GDM1 (cell line): ENCODE measurements at regions not wholly inside any gene's neighbourhood (a gene's known extent, or its start where the extent isn't known, plus 50 kb on each side); places are given as distances from the start of the nearest gene placed in this dataset.

Experiments
- DNase-seq: peaks from one replicate; lab custom pipeline; 2025; lab: John Stamatoyannopoulos, UW

DNA sequence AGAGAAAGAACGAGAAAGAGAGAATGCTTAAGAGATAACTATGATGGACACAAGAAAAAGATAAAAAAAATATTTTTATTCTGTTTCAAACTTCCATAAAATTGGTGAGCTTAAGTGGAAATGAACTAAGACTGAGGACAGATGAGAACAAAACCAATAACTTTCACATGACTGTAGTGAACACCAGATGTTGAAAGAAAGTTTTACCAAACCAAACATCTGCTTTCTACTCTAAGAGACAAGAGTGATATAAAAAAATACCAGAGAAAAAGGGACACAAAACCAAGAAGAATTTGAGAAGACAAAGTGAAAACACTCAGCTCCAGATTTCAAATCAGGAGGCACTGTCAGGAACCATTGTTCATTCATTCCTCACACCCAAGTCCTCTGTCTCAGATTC, 147.9 kb downstream of the IMPG2 start:
- no peak for DNase-seq

DNA sequence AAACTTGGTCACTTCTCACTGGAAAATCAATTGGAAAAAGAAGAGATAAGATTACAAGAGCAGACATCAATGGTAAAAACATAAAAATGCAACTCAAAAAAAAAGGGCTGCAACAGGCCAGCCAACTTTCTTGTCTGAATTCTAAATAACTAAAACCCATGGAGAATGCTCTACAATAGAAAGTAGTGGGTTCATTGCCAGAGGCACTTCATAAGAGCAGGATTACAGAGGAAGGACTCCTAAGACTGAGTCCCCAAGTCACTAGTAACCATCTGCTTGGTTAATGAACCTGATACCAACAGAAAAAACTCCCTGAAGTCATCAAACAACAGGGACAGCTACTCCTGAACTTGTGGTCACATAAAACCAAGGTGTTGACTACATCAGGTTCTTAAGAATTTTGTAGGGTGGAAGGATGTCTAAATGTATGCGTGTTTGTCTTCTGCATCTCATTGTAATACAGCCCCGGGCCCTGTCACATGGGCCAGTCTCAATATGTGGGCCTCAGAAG, 148.6 kb downstream of the IMPG2 start:
- DNase-seq: no peak

DNA sequence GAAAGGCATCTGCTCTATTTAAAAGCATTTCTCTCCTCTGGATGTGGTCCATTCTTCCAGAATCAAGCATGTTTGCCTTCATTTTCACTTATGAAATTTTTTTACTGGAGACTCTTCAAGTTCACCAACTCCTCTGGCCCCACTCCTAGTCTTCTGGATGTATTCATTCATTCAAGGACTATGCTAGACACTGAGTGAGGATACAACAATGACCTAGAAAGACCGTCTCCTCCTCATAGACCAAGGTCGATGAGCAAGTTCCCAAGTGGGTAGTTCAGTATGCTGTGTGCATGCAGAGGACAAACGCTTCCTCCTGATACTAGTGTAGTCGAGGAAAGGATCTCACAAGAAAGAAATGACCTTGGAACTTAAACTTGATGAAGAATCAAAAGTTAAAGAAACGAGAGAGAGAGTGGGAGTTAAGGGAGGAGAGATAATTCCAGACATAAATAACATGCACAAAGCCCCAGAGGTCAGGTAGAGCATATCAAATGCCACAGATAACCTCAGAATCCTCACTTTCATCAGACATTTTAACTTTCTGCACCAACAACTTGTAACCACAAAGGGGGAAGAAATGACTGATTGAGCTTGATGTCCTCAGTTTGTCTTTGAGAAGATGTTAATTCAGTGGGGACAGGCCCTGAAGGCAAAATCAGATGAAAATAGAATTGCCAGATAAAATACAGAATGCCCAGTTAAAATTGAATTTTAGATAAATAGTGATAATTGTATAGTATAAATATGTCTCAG, 149.4 kb downstream of the IMPG2 start:
- no peak for DNase-seq

DNA sequence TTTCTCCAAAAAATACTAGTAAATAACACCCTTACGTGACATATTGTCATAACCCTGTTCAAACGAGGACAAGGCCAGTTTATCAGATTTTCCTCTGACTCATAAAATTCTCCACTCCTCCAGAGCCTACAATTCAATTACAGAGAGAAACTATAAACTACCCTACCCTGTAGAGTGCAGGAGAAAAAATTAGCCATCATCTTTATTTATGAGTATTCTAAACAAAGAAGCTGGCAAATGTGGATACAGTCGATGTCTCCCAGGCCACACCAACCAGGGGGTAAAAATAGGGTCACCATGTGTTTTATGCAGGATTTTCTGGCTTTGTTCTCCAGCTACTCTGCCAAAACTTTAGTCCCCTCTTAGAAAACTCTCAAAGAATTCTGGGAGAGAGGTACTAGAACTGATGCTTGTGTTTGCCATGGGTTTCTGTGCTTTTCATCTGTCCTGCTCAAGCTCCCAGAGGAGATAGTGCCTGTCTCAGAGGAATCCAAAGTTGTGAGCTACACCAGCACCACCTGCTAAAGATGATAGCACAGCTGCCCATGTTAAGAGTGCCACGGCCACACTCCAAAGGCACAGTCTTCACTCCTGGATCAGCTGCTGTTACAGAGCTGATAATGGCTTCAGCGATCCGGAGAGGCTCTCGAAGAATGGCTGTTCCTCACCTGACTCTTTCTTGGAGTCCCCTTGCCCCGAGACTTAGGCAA, 150.2 kb downstream of the IMPG2 start:
- DNase-seq: no peak

DNA sequence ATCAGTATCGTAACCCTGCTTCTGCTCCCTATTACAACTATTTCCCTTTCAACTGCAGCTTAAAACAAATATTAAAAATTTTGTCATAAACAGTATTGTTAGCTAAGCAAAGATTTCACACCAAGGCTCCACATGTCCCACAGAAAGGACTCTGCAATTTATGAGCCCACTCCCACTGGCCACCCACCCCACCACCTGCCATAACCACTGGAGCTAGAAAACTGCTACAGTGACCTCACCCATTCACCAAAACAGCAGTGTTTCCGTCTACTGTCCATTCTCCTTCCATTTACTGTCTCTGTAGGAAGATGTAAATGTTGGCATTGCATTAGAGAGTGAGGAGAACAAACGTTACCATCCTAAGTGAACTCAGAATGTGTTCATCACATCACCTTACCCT, 150.9 kb downstream of the IMPG2 start:
- no peak for DNase-seq

DNA sequence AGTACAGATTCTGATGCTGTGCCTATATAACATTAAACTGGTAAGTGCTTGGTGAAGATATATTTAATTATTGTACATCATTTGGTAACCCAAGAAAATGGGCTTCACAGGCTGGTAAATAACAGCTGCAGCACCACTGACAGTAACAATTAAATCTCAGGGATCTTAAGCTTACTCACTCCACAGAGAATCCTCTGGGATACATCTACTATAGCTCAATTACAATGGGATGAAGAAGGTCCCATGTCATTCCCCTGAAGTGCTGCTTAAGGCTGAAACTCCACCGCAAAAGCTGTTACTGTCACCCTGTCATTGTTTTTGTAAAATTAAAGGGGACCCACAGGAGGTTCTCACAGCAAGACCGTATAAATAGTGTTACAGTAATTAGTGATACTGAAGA, 153.0 kb downstream of the IMPG2 start:
- DNase-seq: no peak

DNA sequence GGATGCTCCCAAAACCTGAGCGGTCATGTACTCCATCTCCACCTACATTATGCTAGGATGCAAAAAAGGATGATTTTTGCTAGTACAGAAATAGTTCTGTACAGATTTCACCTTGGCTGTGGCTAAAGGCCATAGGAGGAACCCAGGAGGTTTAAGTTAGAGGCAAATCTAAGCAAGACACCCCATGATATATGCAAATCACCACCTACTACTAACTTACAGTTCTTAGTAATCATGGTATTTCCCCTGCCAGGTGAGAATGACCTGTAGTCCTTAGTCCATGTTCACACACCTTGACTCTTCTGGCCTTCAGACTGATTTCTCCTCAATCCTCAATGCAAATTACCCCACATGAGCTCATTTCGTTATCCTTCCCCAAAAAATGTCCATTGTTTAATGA, 154.2 kb downstream of the IMPG2 start:
- DNase-seq: no peak

DNA sequence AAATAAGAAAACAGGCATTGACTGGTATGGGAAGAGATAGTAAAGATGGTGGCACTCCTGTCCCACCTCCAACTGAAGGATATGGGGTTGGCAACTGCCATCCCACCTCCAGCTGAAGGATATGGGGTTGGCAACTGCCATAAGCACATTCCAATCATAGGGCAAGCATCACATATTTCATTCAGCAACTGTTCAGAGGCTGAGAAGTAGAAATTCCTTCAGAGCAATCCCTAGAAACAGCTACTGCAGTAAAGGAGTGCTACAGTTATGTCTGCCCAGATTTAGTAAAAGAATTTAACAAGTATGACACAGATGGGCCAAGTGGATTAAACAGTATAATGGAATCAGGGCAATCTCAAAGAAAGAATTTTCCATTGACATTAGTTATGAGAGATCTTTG, 156.8 kb downstream of the IMPG2 start:
- DNase-seq: no peak

DNA sequence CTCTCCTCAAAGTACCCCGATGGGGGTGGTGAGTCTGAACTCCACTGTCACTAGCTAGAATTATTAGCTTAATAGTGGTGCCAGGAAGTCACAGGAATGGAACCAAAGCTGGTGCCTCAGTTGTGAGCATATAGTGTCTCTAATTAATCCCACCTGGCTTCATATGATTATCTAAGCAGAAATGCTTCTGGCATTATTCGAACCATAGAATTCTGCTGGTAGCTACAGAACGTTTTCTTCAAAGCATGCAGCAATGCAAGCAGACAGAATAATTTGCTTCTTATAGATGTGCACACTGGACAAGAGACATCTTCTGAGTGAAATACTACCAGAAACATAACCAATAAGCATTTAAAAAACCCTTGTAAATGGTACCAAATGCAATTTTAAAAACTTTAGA, 160.9 kb downstream of the IMPG2 start:
- DNase-seq: no peak

DNA sequence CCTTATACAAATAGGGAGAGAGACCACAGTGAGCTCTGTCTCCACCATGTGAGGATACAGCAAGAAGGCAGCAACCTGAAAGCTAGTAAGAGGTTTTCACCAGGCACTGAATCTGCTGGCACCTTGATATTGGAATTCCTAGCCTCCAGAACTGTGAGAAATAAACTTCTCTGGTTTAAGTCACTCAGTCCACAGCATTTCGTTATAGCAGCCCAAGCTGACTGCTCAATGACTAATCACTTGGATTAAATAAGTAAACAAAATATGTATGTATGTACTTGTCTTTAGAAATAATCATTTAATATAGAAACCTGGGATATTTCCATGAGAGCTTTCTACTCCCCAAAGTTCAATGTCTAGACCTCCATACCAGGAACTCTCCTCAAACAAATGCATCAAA, 162.0 kb downstream of the IMPG2 start:
- DNase-seq: no peak

DNA sequence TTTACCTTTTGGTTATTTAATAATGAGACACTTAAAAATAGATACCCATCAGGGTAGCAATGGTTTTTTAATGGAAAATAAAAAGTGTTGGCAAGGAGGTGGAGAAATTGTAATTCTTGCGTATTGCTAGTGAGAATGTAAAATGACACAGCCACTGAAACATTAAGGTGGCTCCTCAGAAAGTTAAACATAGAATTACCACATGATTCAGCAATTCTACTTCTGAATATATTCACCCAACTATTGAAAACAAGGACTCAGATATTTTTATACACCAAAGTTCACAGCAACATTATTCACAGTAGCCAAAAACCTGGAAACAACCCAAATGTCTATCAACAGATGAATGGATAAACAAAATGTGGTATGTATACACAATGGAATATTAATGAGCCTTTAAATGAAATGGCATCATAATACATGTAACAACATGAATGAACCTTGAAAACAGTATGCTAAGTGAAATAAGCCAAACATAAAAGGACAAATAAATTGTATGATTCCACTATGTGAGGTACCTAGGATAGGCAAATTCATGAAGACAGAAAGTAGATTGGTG, 163.5 kb downstream of the IMPG2 start:
- DNase-seq: no peak

DNA sequence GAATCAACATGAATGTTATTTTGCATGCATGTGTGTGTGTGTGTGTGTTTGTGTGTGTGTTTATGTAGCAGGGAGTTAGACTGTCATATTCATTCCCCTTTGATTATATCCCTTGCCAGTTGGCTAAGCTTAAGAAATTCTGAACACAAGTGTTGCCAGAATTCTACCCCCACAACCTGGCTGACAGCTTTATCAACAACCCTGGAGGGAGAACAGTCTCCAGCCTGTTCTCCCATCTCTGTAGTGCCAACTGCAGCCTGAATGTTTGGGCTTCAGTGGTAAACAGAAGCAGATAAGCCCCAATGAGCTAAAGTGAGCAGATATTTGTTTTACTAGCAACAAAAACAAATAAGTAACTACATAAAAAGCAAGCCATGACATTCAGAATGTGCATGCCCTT, 162.6 kb upstream of the ABI3BP start:
- DNase-seq: no peak

DNA sequence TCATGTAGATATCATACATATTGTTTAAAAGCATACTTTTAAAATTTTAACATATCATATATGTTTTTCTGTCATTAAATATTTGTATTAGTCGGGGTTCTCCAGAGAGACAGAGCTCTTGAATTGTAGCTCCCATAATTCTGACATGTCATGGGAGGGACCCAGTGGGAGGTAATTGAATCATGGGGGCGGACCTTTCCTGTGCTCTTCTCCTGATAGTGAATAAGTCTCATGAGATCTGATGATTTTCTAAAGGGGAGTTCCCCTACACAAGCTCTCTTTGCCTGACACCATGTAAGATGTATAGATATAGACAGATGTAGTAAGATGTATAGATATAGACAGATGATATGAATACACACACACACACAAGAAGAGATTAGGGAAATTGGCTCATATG, 161.2 kb upstream of the ABI3BP start:
- no peak for DNase-seq

DNA sequence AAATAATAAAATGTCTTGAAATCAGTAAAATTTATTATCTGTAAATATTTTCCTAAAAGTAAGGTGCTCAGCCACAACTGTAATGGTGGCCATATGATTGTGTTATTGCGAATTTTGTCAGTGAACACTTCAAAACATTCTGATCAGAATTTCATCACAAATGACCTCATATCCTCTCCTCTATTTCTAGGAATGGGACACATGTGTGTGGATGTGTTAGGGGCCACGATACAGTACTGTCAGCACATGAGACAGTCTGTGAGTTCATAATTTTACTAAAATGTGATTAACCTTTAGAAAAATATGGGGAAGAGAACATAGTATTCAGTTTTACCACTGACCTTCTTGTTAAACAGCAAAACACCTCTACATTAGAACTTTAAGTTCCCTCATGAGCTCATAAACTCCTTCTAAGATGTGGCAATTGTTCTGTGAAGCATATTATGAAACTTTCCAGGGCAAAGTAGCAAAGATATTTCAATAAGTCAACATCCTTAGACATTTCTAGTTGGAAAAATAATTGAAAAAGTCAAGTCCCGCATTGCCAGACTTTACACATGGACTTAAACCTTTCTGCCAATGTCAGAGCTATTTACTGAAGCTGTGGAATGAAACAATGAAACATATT, 158.2 kb upstream of the ABI3BP start:
- DNase-seq: no peak

DNA sequence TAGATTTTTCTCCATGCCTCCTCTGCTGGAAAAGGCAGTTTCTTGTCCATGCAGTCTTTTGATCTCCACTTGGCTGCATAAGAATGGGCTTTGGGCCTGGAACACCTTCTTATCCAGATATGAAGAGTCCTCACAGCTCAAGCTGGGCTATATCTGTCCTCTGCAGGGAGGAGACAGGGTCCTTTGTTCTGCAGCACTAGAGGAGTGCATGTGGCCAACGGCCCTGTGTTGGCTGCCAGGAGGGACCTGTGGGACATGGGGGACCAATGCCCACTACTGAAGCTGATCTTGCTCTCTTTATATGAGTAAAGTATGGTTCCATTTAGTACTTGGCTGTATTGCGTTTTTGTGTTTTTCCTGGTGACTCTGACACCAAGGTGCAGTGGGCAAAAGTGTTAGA, 157.3 kb upstream of the ABI3BP start:
- DNase-seq: no peak

DNA sequence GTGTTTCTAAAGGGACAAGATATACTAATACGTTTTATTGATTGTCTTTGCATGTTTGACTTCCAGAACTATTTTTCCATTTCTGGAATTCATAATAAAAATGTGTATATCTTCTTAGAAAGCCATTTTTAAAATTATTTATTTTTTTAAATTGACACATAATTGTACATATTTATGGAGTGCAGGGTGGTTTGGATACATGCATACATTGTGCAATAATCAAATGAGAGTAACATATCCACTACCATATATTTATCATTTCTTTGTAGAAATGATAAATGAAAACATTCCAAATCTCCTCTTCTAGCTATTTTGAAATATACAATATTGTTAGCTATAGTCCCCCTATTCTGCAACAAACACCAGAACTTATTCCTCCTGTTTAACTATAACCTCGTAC, 156.5 kb upstream of the ABI3BP start:
- no peak for DNase-seq

DNA sequence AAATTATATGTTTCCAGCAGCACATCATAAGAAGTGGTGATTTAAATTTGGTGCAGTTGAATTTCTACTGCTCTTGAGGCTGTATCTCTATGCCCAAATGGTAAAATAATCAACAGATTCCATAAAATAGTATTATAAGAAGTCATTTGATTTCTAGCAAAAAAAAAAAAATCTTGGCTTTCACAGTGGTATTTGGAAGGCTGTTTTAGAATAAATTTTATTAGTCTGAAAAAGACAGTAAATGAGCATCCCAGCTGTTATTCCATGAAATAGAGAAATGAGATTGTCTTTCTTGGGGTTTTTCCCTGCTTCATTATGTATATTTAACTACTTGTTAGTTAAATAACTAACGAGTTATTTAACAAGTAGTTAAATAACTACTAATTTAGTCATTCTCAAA, 156.0 kb upstream of the ABI3BP start:
- no peak for DNase-seq

DNA sequence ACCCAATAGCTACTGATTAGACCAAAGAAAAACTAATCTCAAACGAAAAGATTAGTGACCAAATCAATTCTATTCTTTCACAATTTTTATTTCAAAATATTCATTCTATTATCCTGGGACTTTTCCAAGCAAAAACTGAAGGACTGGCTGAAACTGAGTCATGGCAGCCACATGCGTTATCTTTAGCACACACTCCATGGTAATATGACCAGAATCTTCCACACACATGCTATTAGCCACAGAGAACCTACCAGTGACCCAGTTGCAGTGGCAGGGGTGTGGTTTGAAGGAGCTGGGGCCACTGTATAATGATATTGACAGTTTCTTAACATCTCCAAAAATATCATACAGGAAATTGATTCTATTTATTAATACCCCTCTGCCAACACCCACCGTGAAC, 154.8 kb upstream of the ABI3BP start:
- no peak for DNase-seq

DNA sequence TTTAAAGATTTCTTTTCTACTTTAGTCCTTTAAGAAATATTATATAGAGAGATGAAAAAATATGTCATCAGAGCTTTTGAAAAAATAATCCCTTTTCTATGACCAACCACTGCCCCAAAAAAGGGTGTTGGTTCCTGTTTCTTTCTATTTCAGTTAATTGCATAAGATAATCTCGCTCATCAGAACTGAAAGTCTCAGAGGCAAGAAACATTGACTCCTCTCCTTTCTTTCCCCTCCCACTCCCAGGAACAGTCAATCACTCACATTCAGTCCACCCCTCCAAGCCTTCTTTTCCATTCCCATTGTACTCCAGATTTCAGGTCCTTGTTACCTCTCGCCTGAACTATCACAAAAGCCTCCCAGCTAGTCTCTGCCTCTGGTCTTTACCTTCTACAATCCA, 153.7 kb upstream of the ABI3BP start:
- no peak for DNase-seq

DNA sequence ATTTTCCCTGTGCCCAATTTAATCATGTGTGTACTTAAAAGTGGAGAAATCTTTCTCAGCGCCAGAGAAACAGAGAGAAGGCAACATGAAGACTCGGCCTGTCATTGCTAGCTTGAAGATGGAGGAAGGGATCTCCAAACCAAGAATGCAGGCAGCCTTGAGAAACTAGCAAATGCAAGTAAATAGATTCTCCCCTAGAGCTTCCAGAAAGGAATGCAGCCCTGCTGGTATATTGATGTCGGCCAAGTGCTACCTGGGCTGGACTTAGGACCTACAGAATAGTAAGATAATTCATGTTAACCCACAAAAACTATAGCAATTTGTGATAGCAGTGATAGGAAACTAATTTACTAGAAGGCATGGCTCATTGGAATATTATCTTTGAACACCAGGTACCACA, 150.9 kb upstream of the ABI3BP start:
- DNase-seq: no peak

DNA sequence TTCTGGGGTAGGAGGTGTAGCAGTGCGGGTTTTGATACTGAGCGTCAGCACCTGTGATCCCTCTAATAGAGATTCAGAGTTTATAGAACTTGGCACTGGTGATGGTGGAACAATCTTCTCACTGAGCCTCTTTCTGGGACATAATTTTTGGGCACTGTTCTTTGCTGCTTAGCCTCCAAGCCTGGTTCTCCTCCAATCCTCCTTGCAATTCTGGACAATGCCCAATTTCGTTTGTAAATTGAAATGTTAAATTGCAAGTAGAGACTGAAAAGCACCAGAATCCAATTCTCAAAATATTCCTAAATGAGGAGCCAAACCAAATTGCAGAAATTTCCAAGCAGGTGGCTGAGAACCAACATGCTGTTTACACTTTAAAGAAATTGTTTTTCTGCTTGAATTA, 149.8 kb upstream of the ABI3BP start:
- no peak for DNase-seq

DNA sequence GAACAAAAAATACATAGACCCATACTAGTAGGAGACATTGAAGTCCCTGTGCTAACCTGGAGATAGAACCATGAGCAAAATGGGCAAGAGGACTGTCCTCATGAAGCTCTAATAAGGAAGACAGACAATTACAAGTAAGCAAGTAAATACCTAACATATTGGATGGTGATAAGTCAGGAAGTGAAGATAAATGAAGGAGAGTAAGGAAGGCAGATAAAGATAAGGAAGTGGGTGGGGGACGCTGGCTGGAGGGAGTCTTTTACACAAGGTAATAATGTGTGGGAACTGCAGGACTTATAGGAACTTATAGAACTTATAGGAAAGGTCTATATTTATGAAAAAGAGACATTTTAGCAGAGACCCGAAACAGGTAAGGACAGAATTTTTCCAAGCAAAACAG, 148.9 kb upstream of the ABI3BP start:
- DNase-seq: no peak

DNA sequence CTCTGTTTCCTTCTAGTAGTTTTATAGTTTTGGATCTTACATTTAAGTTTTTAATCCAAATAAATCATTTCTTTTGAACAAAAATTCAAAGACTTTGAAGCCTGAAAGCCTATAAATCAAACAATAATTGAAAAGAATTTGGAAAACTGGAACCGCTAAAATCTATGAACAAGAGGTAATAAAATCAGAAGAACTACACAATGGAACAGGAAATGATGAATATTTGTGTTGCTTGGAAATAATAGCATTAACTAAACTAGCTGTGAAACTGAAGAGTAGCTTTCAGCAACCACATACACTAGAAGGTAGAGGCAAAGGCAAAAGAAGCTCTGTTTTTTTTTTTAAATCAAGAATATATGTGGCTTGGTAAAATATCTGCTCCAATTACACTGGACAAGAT, 147.9 kb upstream of the ABI3BP start:
- no peak for DNase-seq
